Prostate gland (tissue), 2 donors: ENCODE measurements at regions not wholly inside any gene's neighbourhood (a gene's known extent, or its start where the extent isn't known, plus 50 kb on each side); places are given as distances from the start of the nearest gene placed in this dataset.
"Not testable (repeated sequence)": the region's sequence is repeated elsewhere in the genome, so short reads cannot be mapped to it uniquely, and the experiment has no call there.

Source experiments
- CTCF ChIP-seq, 4 experiments: fragments of 200-600 bp in 2 of 4; fragments of 450-650 bp in 2 of 4; sonication (generic) in 2 of 4; IDR thresholded peaks; 1 replicate in 3 of 4; 2 replicates in 1 of 4; pipeline ENCODE4 v1.5.1; 2016 to 2019; ENCODE audit warnings: antibody characterized with exemption in 4 of 4, mild to moderate bottlenecking in 2 of 4, moderate library complexity in 2 of 4
- POLR2A ChIP-seq: fragments of 450-650 bp; IDR thresholded peaks from one replicate; pipeline ENCODE4 v1.6.1; 2016; ENCODE audit warnings: antibody characterized with exemption, mild to moderate bottlenecking

GRCh38 chr5:145616739-145617138, 218.4 kb downstream of the PRELID2 start:
- TF ChIP-seq CTCF (IDR thresholded peaks at IDR 0.05); POLR2A: not testable (repeated sequence)
